GM12878 (cell line): ENCODE measurements at regions not wholly inside any gene's neighbourhood (a gene's known extent, or its start where the extent isn't known, plus 50 kb on each side); places are given as distances from the start of the nearest gene placed in this dataset.

Source experiments
- CTCF ChIP-seq, 3 experiments: IDR thresholded peaks in 2 of 3; conservative IDR thresholded peaks in 1 of 3; 2 replicates each; pipeline ENCODE4 v1.5.1; 2011; ENCODE audit warnings: low read depth in 3 of 3, low read length in 3 of 3, mild to moderate bottlenecking in 3 of 3, control low read depth in 2 of 3, moderate library complexity in 2 of 3, inconsistent platforms in 1 of 3, mixed read lengths in 1 of 3; ENCODE audit not compliant: control insufficient read depth in 2 of 3, insufficient read depth in 1 of 3; ENCODE audit errors: extremely low read depth in 1 of 3
- RAD51 ChIP-seq: fragments of 450-650 bp; IDR thresholded peaks from 2 replicates; pipeline ENCODE4 v1.6.1; 2016; ENCODE audit warnings: moderate library complexity, mild to moderate bottlenecking, inconsistent platforms
- SREBF2 ChIP-seq: IDR thresholded peaks from 2 replicates; pipeline ENCODE4 v1.6.1; 2012; ENCODE audit warnings: mild to moderate bottlenecking, low read length
- ZBTB33 ChIP-seq: fragments of 450-650 bp; IDR thresholded peaks from 2 replicates; pipeline ENCODE4 v1.6.1; 2017; ENCODE audit warnings: mild to moderate bottlenecking

DNA sequence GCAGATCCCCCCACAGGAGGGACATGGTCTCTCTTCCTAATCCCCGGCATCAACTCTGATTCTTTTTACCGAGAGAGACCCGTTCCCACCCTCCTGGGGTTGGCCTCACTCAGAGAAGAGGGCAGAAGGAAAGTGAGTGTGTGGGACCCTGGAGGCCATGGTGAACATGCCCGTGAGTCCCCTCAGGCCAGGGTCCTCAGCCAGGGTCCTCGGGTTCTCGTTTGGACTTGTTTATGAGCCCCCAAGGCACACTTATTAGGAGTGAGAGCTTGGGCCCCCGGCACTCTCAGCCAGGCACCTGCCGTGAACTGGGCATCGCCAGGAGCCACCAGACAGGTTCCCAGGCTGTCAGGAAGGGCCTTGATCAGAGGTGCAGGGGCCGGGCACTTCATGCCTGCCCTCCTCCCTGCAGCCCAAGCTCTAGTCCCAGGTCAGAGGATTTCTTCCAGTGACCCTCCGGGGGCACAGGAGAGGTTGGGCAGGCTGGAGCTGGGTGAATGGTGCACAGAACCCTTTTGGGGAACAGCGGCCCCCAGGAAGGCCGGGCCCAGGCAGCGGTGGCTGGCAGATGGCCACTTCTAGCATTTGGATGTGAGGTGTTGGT is 122.6 kb downstream of the CRYAA start:
- TF ChIP-seq ZBTB33 (no peak), RAD51 (no peak), CTCF (IDR thresholded peaks at IDR 0.05 in 2 of 3, conservative IDR thresholded peaks at IDR 0.05 in 1 of 3; ENCODE audit: control insufficient read depth in 2 of 3, extremely low read depth in 1 of 3, insufficient read depth in 1 of 3, low read depth in 3 of 3, low read length in 3 of 3) (no peak), SREBF2 (no peak)
